GM12872 (cell line): ENCODE measurements at regions not wholly inside any gene's neighbourhood (a gene's known extent, or its start where the extent isn't known, plus 50 kb on each side); places are given as distances from the start of the nearest gene placed in this dataset.

Experiments used
- TF ChIP-seq, protein P1 (sequence below): IDR thresholded peaks from 3 replicates; pipeline ENCODE4 v1.5.1; 2011; ENCODE audit warnings: low read depth, mild to moderate bottlenecking, low read length, moderate library complexity; ENCODE audit not compliant: insufficient read depth

DNA sequence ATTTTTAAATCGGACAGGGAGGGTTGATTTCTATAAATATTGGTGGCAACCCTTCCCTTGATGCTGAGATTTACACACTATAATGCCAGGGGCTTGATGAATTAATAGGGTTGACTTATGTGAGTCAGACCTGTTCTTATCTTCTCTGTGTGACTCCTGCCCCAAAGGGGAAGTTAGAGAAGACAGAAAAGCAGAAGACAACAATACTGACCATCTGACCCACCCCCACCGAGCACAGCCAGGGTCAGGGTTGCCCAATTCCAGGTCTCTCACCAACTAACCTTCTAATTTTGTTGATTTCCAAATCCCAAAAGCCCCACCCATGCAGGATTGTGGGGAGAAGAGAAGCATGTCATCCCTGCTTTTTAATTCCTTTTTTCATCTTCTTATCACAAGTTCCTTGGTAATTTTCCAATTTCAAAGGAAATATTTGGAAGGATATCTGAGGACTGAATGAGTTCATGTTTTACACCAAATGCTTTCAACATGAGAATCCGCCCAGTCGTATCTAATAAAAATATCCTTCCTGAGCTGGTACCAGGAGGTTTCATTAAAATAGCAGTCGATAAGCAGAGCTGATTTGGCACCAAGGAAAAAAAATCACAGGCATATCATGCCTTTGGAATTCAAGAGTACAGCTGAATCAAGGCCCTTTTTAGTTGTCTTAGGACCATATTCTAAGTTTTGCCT, 603.4 kb upstream of the CDH11 start:
- TF ChIP-seq, protein P1, sequence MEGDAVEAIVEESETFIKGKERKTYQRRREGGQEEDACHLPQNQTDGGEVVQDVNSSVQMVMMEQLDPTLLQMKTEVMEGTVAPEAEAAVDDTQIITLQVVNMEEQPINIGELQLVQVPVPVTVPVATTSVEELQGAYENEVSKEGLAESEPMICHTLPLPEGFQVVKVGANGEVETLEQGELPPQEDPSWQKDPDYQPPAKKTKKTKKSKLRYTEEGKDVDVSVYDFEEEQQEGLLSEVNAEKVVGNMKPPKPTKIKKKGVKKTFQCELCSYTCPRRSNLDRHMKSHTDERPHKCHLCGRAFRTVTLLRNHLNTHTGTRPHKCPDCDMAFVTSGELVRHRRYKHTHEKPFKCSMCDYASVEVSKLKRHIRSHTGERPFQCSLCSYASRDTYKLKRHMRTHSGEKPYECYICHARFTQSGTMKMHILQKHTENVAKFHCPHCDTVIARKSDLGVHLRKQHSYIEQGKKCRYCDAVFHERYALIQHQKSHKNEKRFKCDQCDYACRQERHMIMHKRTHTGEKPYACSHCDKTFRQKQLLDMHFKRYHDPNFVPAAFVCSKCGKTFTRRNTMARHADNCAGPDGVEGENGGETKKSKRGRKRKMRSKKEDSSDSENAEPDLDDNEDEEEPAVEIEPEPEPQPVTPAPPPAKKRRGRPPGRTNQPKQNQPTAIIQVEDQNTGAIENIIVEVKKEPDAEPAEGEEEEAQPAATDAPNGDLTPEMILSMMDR: no peak

DNA sequence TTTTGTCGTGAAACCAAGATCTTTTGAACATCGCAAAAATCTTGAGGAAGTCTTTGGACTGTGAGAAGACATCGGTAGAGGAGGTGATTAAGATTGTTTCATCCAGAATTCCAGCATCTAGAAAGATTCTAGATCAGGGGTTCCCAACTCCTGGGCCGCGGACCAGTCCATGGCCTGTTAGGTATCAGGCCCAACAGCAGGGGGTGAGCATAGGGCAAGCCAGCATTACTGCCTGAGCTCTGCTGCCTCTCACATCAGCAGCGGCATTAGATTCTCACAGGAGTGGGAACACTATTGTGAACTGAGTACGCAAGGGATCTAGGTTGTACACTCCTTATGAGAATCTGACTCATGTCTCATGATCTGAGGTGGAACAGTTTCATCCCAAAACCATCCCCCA, 600.6 kb upstream of the CDH11 start:
- TF ChIP-seq, protein P1: no peak

DNA sequence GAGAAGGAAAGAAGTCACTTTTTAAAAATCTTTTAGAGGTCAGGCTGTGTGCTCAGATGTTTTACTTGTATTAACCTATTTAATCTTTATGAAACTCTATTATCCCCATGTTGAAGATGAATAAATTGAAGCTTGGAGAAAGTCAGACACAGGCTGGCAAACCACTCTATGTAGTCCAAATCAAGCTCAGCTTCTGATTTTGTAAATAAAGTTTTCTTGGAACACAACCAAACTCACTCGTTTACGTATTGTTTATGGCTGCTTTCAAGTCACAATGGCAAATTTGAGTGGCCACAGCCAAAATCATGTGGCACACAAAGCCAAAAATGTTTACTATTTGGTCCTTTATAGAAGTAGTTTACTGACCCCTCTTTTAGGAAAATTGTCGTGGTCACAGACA, 596.0 kb upstream of the CDH11 start:
- TF ChIP-seq, protein P1: no peak

DNA sequence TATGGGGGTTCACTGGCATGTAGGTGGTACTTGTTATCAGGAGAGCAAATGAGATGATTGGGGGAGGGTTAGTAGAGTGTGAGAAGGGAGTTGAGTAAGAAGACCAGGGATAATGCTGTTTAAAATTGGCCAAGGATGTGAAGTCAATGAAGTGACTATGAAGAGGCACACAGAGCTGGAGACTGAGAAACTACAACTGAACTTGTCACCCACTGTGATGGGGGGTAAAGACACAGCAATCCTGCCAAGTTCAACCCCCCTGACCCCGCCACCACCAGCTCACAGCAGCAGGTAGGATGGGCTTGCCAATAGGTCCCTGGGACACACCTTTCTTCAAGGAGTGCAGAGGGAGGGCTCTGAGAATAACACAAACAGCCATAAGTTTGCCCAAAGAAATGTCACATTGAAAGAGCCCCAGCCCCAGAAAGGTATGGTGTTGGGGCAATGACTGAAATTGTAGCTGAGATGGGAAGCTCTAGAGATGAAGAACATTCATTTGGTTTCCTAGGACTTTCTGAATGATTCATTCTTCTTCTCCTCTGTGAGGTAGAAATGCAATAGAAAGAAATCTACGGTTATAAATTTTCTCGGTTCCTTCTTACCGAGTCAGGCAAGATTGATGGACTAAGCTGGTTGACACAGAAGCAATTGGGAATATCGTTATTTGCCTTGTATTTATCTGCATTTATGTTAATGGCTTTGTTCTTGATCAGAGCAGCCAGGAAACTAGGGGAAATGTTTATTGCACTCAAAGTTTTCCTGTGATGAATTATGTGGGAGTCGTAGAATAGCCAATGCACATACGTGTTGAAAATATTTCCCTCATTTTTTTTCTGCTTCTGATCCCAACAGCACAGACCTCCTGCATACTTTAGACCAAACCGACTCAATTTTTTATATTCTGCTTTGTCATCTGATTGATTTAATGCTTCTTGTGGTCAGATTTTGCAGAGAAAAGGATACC, 595.2 kb upstream of the CDH11 start:
- TF ChIP-seq, protein P1: no peak

DNA sequence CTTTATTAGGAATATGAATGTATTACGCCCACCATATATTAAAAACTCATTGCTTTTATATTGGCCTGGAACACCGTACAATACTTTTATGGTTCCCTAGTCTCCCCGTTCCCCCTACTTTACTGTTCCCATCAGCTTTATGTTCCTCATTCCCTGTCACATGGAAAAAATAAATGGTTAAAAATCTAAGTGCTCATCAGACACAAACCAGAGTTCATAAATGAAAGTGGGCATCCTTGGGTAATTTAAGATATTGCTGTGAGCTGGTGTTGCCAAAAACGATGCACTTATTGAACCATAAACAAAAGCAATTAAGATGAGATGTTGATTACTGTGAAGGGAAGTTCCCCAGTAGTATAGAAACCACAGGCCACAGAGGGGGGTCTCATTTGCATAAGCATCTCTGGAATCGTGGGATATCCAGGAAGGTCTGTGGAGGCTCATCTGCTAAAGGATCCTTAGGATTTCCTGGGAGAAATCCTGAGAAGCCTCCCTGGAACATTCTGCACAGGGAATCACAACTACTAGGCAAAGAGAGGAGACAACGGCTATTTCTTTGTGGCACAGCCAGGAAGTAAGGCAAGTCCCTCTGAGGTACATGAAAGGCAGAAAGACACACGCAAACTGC, 591.4 kb upstream of the CDH11 start:
- TF ChIP-seq, protein P1: no peak

DNA sequence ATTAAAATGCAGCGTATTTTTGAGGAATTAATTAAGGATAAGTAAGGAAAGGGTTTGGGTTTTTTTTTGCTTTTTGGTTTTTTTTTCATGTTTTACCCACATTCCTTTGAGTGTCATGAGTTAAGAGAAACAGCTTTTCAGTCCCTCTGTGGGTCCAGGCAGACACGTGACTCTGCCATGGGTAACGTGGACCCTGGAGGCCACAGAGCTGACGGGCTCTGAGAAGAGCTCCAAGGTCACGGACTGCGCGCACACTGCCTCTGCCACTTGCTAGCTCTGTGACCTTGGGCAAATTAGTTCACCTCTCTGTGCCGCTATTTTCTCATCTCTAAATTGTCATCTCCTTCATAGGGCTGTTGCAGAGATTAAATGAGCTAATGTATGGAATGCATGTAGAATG, 588.2 kb upstream of the CDH11 start:
- TF ChIP-seq, protein P1: no peak

DNA sequence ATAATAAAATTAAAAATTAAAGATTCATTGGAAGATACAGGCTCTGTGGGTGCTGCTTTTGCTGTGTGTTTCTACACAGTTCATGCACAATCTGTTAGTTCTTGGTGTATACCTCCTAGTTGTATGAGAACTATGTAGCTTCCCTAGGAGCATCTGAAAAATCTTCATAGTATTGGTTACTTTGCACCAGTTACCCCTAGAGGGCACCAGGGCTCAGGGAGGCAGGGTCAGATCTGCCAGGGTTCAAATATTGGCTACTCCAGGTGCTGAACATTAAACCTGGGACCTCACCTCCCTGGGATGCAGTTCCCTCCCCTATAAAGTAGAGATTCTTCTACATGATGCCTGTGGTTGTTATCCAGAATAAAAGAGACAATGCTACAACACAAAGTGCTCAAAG, 583.0 kb upstream of the CDH11 start:
- TF ChIP-seq, protein P1: no peak
